C4-2B (cell line): ENCODE measurements at regions not wholly inside any gene's neighbourhood (a gene's known extent, or its start where the extent isn't known, plus 50 kb on each side); places are given as distances from the start of the nearest gene placed in this dataset.

Experiments used
- H3K27ac ChIP-seq: fragments of 450-650 bp; 2 replicates; pipeline ENCODE4 v1.5.1; 2017
- CTCF ChIP-seq: fragments of 450-650 bp; conservative IDR thresholded peaks from 2 replicates; pipeline ENCODE4 v1.5.1; 2017; ENCODE audit warnings: mild to moderate bottlenecking
- ZFX ChIP-seq: fragments of 450-650 bp; IDR thresholded peaks from 2 replicates; pipeline ENCODE4 v1.6.1; 2017

- no peak overlapping the region for H3K27ac ChIP-seq
Observed at GRCh38 chr6:76682842-76683241, 610.4 kb upstream of the IMPG1 start.

GRCh38 chr6:76681781-76682180 lies 609.3 kb upstream of the IMPG1 start:
- H3K27ac ChIP-seq, result no peak overlapping the region
- TF ChIP-seq CTCF (no peak), ZFX (no peak)

More at GRCh38 chr6:76682842-76683241, 610.4 kb upstream of the IMPG1 start:
- TF ChIP-seq CTCF, result peak; percentile 63
- no peak for TF ChIP-seq ZFX

- no peak overlapping the region for H3K27ac ChIP-seq
- TF ChIP-seq CTCF (no peak), ZFX (no peak)
Observed at GRCh38 chr6:76677017-76677416, 604.6 kb upstream of the IMPG1 start.

- no peak overlapping the region for H3K27ac ChIP-seq
- TF ChIP-seq ZFX (no peak), CTCF (no peak)
Observed at GRCh38 chr6:76671751-76672150, 599.3 kb upstream of the IMPG1 start.

GRCh38 chr6:76644231-76644630 lies 571.8 kb upstream of the IMPG1 start:
- no peak for TF ChIP-seq ZFX
- TF ChIP-seq CTCF, result no peak
- H3K27ac ChIP-seq, result no peak overlapping the region

GRCh38 chr6:76639941-76640340 lies 567.5 kb upstream of the IMPG1 start:
- H3K27ac ChIP-seq, result no peak overlapping the region
- TF ChIP-seq CTCF (no peak), ZFX (no peak)

GRCh38 chr6:76634695-76635094 lies 562.2 kb upstream of the IMPG1 start:
- TF ChIP-seq ZFX (no peak), CTCF (no peak)
- no peak overlapping the region for H3K27ac ChIP-seq
